ENCODE measurements at regions not wholly inside any gene's neighbourhood (a gene's known extent, or its start where the extent isn't known, plus 50 kb on each side); places are given as distances from the start of the nearest gene placed in this dataset.

DNA sequence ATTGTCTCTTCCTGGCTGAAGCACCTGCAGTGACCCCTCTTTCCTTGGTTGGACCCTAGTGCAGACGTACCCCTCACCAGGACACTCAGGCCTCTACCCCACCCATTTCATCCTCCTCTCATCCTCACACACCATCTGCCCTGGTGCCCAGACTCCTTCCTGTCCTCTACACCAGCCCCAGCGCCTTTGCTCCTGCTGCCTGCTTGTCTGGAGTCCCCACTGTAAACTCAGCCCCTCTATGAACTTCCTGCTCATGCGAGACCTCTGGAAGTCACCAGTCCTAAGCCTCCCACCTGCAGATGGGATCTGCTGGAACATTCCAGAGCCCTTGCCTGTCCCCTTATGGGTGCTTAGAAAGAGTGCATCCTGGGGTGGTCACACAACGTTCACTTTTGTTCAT, 242.5 kb downstream of the ADGRD1 start:
- intact Hi-C loops (cut with micrococcal nuclease): no loop called here
- Histone ChIP-seq H3K23ac (ENCODE audit: low read depth, low read length) (no peak overlapping the region), H3K4me2 (ENCODE audit: low read depth, low read length) (no peak overlapping the region), H3K14ac (replicated peaks; ENCODE audit: low read depth, low read length) (no peak overlapping the region), H2AFZ (replicated peaks; ENCODE audit: low read length, poor library complexity) (no peak overlapping the region), H3K9me1 (ENCODE audit: insufficient read depth, low read length) (no peaks in the 10 kb centered on the region), H3K56ac (ENCODE audit: extremely low read depth, insufficient read depth, low read length) (no peak overlapping the region), H2AK5ac (ENCODE audit: low read depth, low read length) (no peak overlapping the region), H3K18ac (ENCODE audit: low read depth, low read length) (no peak overlapping the region), H3K9me3 (ENCODE audit: control insufficient read depth, insufficient read depth, low read length) (peaks cover 31% of the 10 kb centered on the region), H2BK120ac (ENCODE audit: low read depth, low read length) (no peak overlapping the region), H3K27ac (ENCODE audit: insufficient read depth, low read length) (no peak overlapping the region), H3K36me3 (ENCODE audit: control insufficient read depth, insufficient read depth, low read length) (no peaks in the 10 kb centered on the region), H2BK5ac (ENCODE audit: low read depth, low read length, poor library complexity, severe bottlenecking) (no peak overlapping the region), H2BK20ac (ENCODE audit: low read depth, low read length) (no peak overlapping the region), H4K91ac (ENCODE audit: insufficient read depth, low read depth, low read length) (no peak overlapping the region), H3K79me1 (ENCODE audit: low read depth in 1 of 2, low read length in 2 of 2) (no peaks in the 10 kb centered on the region), H3K9ac (ENCODE audit: low read depth, low read length) (no peak overlapping the region), H3K27me3 (ENCODE audit: control insufficient read depth, insufficient read depth, low read length) (no peaks in the 10 kb centered on the region), H4K8ac (ENCODE audit: low read depth in 2 of 2, low read length in 2 of 2) (no peak overlapping the region), H4K20me1 (ENCODE audit: insufficient read depth, low read length) (no peaks in the 10 kb centered on the region), H3K4me3 (ENCODE audit: insufficient read depth, low read depth, low read length) (no peak overlapping the region), H2BK15ac (ENCODE audit: low read depth, low read length) (no peak overlapping the region), H3K4me1 (ENCODE audit: control insufficient read depth, insufficient read depth, low read length) (no peaks in the 10 kb centered on the region), H4K5ac (ENCODE audit: low read depth, low read length) (no peak overlapping the region), H3K4ac (ENCODE audit: low read depth, low read length) (no peak overlapping the region), H2AK9ac (replicated peaks; ENCODE audit: low read depth, low read length, poor library complexity) (no peak overlapping the region)
- ChIA-PET CTCF (no interaction called here), POLR2A (ENCODE audit: unreplicated experiment) (no interaction called here)
- 33% methylated on average over 1 of the region's 4 CpGs; no CpG with 5 or more reads in 1 of the 2 experiments for WGBS, 2 experiments (ENCODE audit: extremely low coverage in 2 of 2, insufficient read length in 1 of 2)
- dilution Hi-C loops (cut with HindIII; ENCODE audit: low sequenced_read_pairs, unreplicated experiment): no loop called here
- no TSS peak for BruUV-seq (replicated peaks)
- no peak for DNase-seq
- in situ Hi-C loops (cut with MboI; ENCODE audit: low sequenced_read_pairs): no loop called here
- TF ChIP-seq RCOR1 (IDR thresholded peaks at IDR 0.05; ENCODE audit: insufficient replicate concordance, low read length): no peak
- no peak for ATAC-seq (ENCODE audit: low read depth)

All from IMR-90 (cell line).